Lung (tissue), 11 donors: ENCODE measurements at regions not wholly inside any gene's neighbourhood (a gene's known extent, or its start where the extent isn't known, plus 50 kb on each side); places are given as distances from the start of the nearest gene placed in this dataset.

Source experiments
- ATAC-seq: fragments of 200-7000 bp; cut with Tn5 transposase; one replicate; pipeline ENCODE4 v1.9.1; 2020; ENCODE audit warnings: moderate number of reproducible peaks; ENCODE audit not compliant: insufficient read depth, low FRiP score
- DNase-seq, 3 donors: peaks; one replicate each; pipeline ENCODE4 v3.0.0-alpha.2; 2013 to 2017
- H3K27ac ChIP-seq, 2 donors: one replicate each; pipeline ENCODE4 v1.5.1; 2013; ENCODE audit warnings: mild to moderate bottlenecking in 2 of 2, moderate library complexity in 2 of 2, control low read depth in 1 of 2, inconsistent platforms in 1 of 2, low read depth in 1 of 2, low read length in 1 of 2
- H3K27me3 ChIP-seq, 3 donors: one replicate each; pipeline ENCODE4 v1.5.1; 2013; ENCODE audit warnings: low read length in 2 of 3; ENCODE audit not compliant: control insufficient read depth in 3 of 3, insufficient read depth in 3 of 3
- H3K36me3 ChIP-seq, 4 donors: one replicate each; pipeline ENCODE4 v1.5.1; 2013; ENCODE audit warnings: low read length in 4 of 4, mild to moderate bottlenecking in 1 of 4, moderate library complexity in 1 of 4; ENCODE audit not compliant: control insufficient read depth in 4 of 4, insufficient read depth in 4 of 4
- H3K4me1 ChIP-seq, 5 donors: one replicate each; pipeline ENCODE4 v1.5.1; 2013; ENCODE audit warnings: low read length in 5 of 5, mild to moderate bottlenecking in 2 of 5, moderate library complexity in 1 of 5; ENCODE audit not compliant: control insufficient read depth in 5 of 5, insufficient read depth in 5 of 5
- H3K4me3 ChIP-seq: one replicate; pipeline ENCODE4 v1.5.1; 2013; ENCODE audit warnings: mild to moderate bottlenecking, control low read depth, moderate library complexity
- H3K9ac ChIP-seq, 2 donors: one replicate each; pipeline ENCODE4 v1.5.1; 2013; ENCODE audit warnings: low read length in 2 of 2, control low read depth in 1 of 2; ENCODE audit not compliant: insufficient read depth in 1 of 2
- H3K9me3 ChIP-seq, 4 donors: one replicate each; pipeline ENCODE4 v1.5.1; 2013; ENCODE audit warnings: low read length in 3 of 4, mild to moderate bottlenecking in 1 of 4, moderate library complexity in 1 of 4; ENCODE audit not compliant: control insufficient read depth in 4 of 4, insufficient read depth in 3 of 4
- WGBS, 2 donors: extraction: QIAGEN DNeasy Blood & Tissue Kit; methylation state at CpG; one replicate each; pipeline ENCODE4 v1.1.7; 2013; 5-methylcytosine and 5-hydroxymethylcytosine counted together
- TF ChIP-seq, protein P1 (sequence below): IDR thresholded peaks from 2 replicates; pipeline ENCODE4 v1.5.1; 2012; ENCODE audit warnings: mild to moderate bottlenecking; ENCODE audit errors: control extremely low read depth, extremely low read depth
- donor health status: control.
- donor health status: control.
- donor health status: Bipolar disorder and iron deficiency.
- donor health status: healthy.
- donor health status: DM: yes; HTN: yes; CAD: no.

DNA sequence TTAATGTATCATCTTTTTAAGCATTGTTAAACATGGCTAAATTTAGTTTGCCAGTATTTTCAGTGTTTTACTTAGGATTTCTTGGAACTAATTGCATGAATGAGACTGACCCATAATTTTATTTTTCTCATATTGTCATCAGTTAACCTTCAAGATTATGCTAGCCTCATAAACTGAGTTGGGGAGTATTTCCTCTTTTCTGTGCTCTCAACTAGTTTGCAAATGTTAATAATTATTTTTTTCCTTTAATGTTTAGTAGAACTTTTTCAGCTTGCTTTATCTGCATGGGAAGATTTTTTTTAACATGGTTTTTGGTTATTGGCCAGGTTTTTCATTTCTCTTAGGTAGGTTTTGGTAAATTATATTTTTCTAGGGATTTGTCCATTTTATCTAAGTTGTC lies 235.4 kb upstream of the SESN3 start:
- Histone ChIP-seq H3K4me1 (peaks cover 0 to under 1% (median 0%) of the 10 kb centered on the region in 5 donors), H3K9ac (no peak overlapping the region), H3K9me3 (no peaks in the 10 kb centered on the region), H3K27ac (no peak overlapping the region), H3K36me3 (no peaks in the 10 kb centered on the region), H3K27me3 (no peaks in the 10 kb centered on the region), H3K4me3 (no peak overlapping the region)
- no peak for ATAC-seq
- DNase-seq: no peak
- TF ChIP-seq, protein P1, sequence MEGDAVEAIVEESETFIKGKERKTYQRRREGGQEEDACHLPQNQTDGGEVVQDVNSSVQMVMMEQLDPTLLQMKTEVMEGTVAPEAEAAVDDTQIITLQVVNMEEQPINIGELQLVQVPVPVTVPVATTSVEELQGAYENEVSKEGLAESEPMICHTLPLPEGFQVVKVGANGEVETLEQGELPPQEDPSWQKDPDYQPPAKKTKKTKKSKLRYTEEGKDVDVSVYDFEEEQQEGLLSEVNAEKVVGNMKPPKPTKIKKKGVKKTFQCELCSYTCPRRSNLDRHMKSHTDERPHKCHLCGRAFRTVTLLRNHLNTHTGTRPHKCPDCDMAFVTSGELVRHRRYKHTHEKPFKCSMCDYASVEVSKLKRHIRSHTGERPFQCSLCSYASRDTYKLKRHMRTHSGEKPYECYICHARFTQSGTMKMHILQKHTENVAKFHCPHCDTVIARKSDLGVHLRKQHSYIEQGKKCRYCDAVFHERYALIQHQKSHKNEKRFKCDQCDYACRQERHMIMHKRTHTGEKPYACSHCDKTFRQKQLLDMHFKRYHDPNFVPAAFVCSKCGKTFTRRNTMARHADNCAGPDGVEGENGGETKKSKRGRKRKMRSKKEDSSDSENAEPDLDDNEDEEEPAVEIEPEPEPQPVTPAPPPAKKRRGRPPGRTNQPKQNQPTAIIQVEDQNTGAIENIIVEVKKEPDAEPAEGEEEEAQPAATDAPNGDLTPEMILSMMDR: no peak

DNA sequence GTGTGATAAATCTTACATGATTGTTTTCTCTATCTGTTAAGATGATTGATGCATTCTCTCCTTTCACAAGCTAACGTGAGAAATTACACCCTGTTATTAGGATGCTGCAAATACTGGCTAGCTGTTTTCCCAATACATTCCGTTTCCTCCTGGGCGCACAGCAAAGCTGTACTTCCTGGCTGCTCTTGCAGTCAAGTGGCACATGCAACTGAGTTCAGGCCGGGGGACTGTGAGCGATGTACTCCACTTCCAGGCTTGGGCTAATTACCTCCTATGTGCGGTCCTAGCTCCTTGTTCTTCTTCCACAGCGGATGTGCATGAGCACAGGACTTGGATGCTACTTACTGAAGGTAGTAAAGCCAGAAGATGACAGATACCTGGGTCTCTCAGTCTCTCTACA lies 234.9 kb upstream of the SESN3 start:
- Histone ChIP-seq H3K36me3 (no peaks in the 10 kb centered on the region), H3K4me1 (peaks cover 0 to 4% (median 0%) of the 10 kb centered on the region in 5 donors), H3K27ac (no peak overlapping the region), H3K27me3 (no peaks in the 10 kb centered on the region), H3K9me3 (no peaks in the 10 kb centered on the region), H3K9ac (no peak overlapping the region), H3K4me3 (no peak overlapping the region)
- WGBS, 2 donors: 47 to 65% methylated on average over 7 of the region's 7 CpGs
- TF ChIP-seq, protein P1: no peak
- ATAC-seq (no peak), DNase-seq (peak in 1 of 3 donors; percentile 34)

DNA sequence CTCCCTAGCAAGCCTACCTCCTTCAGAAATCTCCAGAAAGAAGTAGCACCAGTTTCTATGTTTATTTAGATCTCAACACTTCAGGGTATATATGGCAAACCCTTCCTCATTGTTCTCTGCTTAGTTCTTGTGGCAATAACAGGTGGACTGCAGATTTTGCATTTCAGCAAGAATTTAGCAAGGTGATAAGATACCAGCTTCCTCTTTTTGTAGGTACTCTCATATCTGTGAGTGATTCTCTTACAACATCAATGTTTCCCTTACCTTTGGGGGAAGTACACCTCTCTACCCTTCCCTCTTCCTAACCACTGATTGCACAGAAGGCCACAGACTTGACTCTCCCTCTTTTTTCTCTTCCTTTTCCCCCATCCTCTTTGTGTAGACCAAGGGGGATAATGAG lies 230.9 kb upstream of the SESN3 start:
- H3K27me3 ChIP-seq: no peaks in the 10 kb centered on the region
- H3K9me3 ChIP-seq: no peaks in the 10 kb centered on the region
- no peak overlapping the region for H3K4me3 ChIP-seq
- no peaks in the 10 kb centered on the region for H3K36me3 ChIP-seq
- TF ChIP-seq, protein P1: no peak
- ATAC-seq (no peak), DNase-seq (no peak)
- H3K9ac ChIP-seq: no peak overlapping the region
- H3K4me1 ChIP-seq: peaks cover 0 to 16% (median 8%) of the 10 kb centered on the region in 5 donors
- no peak overlapping the region for H3K27ac ChIP-seq

DNA sequence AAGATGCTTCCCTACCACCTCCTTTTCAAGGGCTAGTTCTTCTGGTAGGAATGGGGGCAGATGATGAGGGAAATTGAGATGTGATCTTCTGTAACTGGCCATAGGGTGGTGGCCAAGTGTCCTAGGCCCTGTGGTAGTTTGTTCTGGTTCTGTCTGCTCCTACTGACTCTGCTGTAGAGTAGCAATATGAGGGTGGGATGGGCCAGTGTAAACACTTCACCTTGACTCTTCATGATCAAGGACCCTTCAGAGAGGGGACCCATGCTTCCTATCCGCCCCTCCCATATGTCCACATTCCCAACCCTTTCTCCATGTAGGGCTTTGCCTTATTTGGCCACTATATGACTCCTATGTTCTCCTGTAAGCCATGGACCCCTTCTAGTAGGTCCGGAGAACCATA lies 230.3 kb upstream of the SESN3 start:
- H3K36me3 ChIP-seq: no peaks in the 10 kb centered on the region
- TF ChIP-seq, protein P1: no peak
- DNase-seq: no peak
- H3K4me1 ChIP-seq: peaks cover 0 to 16% (median 8%) of the 10 kb centered on the region in 5 donors
- peak; percentile 35 for ATAC-seq
- H3K27me3 ChIP-seq: no peaks in the 10 kb centered on the region
- no peak overlapping the region for H3K27ac ChIP-seq
- 58 to 73% methylated on average over 2 of the region's 2 CpGs for WGBS, 2 donors
- no peaks in the 10 kb centered on the region for H3K9me3 ChIP-seq
- H3K4me3 ChIP-seq: no peak overlapping the region
- H3K9ac ChIP-seq: no peak overlapping the region
